HepG2 (cell line): ENCODE measurements at regions not wholly inside any gene's neighbourhood (a gene's known extent, or its start where the extent isn't known, plus 50 kb on each side); places are given as distances from the start of the nearest gene placed in this dataset.

Experiments used
- ATAC-seq: fragments of 200-7000 bp; cut with Tn5 transposase; 3 replicates; pipeline ENCODE4 v1.9.1; 2020; ENCODE audit warnings: mild to moderate bottlenecking, moderate library complexity
- BruUV-seq: library from RNA; stranded (reverse); fragments of 400-500 nt; replicated peaks from 2 replicates; lab custom pipeline; 2021; lab: Mats Ljungman, UMichigan
- CTCF ChIA-PET: fragments of 300-600 bp; formaldehyde crosslinking; extraction: SDS; loops from one replicate; lab custom pipeline; 2021; ENCODE audit warnings: low total read pairs, inconsistent platforms, low intra/inter-chr PET ratio; lab: Yijun Ruan, JAX
- POLR2A ChIA-PET: fragments of 350-600 bp; sonication (Branson Sonifier 250); formaldehyde crosslinking; loops from one replicate; lab custom pipeline; 2020; ENCODE audit warnings: antibody characterized with exemption, inconsistent platforms; lab: Yijun Ruan, JAX
- DNase-seq: peaks from one replicate; pipeline ENCODE4 v3.0.0-alpha.2; 2015; ENCODE audit warnings: low spot score
- FAIRE-seq: peaks from 3 replicates; lab custom pipeline; 2011; peaks lifted over from hg19 to GRCh38; lab: Jason Lieb, UNC
- H2AFZ ChIP-seq: one replicate; pipeline ENCODE4 v1.6.1; 2011; ENCODE audit warnings: low read length, inconsistent platforms
- H3K27ac ChIP-seq: fragments of 300-600 bp; 3 replicates; pipeline ENCODE4 v1.8.0; 2011; ENCODE audit warnings: mixed run types, mild to moderate bottlenecking, mixed read lengths, low read length, inconsistent platforms; ENCODE audit not compliant: insufficient read depth; ENCODE audit errors: extremely low read length
- H3K27me3 ChIP-seq, 2 experiments: fragments of 200-600 bp in 1 of 2; 2 replicates in 1 of 2; 3 replicates in 1 of 2; pipeline versions ENCODE4 v1.6.0 to v1.8.0; 2011; ENCODE audit warnings: low read length in 2 of 2, mild to moderate bottlenecking in 2 of 2, moderate library complexity in 2 of 2, inconsistent platforms in 1 of 2; ENCODE audit not compliant: insufficient read depth in 2 of 2, control insufficient read depth in 1 of 2
- H3K36me3 ChIP-seq, 2 experiments: fragments of 200-600 bp in 1 of 2; replicated peaks in 1 of 2; 2 replicates in 1 of 2; 3 replicates in 1 of 2; pipeline versions ENCODE4 v1.5.1 to v1.8.0; 2011; ENCODE audit warnings: low read length in 2 of 2, inconsistent platforms in 1 of 2; ENCODE audit not compliant: insufficient read depth in 2 of 2, control insufficient read depth in 1 of 2
- H3K4me1 ChIP-seq: 2 replicates; pipeline ENCODE4 v1.5.1; 2012; ENCODE audit warnings: low read length, inconsistent platforms; ENCODE audit not compliant: insufficient read depth
- H3K4me2 ChIP-seq: 2 replicates; pipeline ENCODE4 v1.6.0; 2011; ENCODE audit warnings: low read depth, low read length, inconsistent platforms
- H3K4me3 ChIP-seq, 3 experiments: fragments of 200-600 bp in 1 of 3; sonication (generic), shearing (Covaris generic) in 1 of 3; replicated peaks in 1 of 3; 2 replicates each; pipeline ENCODE4 v1.5.1; 2011 to 2016; ENCODE audit warnings: low read length in 3 of 3, inconsistent platforms in 2 of 3, low read depth in 2 of 3, mild to moderate bottlenecking in 2 of 3, control low read depth in 1 of 3, mixed read lengths in 1 of 3; ENCODE audit not compliant: insufficient read depth in 1 of 3
- H3K79me2 ChIP-seq: one replicate; pipeline ENCODE4 v1.6.1; 2011; ENCODE audit warnings: low read length, inconsistent platforms; ENCODE audit not compliant: insufficient read depth
- H3K9ac ChIP-seq: 2 replicates; pipeline ENCODE4 v1.6.0; 2011; ENCODE audit warnings: mild to moderate bottlenecking, low read depth, low read length, inconsistent platforms; ENCODE audit not compliant: insufficient read depth
- H3K9me3 ChIP-seq: 2 replicates; pipeline ENCODE4 v1.5.1; 2012; ENCODE audit warnings: mild to moderate bottlenecking, low read length
- H4K20me1 ChIP-seq: 2 replicates; pipeline ENCODE4 v1.6.0; 2011; ENCODE audit warnings: inconsistent platforms, mild to moderate bottlenecking, low read length, moderate library complexity; ENCODE audit not compliant: insufficient read depth
- ARNT ChIP-seq: fragments of 450-650 bp; IDR thresholded peaks from 2 replicates; pipeline ENCODE4 v1.6.1; 2017
- CREB3 ChIP-seq: sonication (generic); formaldehyde crosslinking; IDR thresholded peaks from 2 replicates; pipeline ENCODE4 v1.5.0; 2020; ENCODE audit warnings: missing genetic modification reagents
- DRAP1 ChIP-seq: IDR thresholded peaks from 2 replicates; pipeline ENCODE4 v1.6.1; 2016; ENCODE audit warnings: missing genetic modification reagents, missing compliant biosample characterization
- KDM1A ChIP-seq: IDR thresholded peaks from 2 replicates; pipeline ENCODE4 v1.6.1; 2016; ENCODE audit warnings: missing compliant biosample characterization
- NFIB ChIP-seq: sonication (generic); formaldehyde crosslinking; IDR thresholded peaks from 2 replicates; pipeline ENCODE4 v1.9.0; 2021; ENCODE audit warnings: missing genetic modification reagents, mild to moderate bottlenecking, borderline replicate concordance
- NR2F2 ChIP-seq: IDR thresholded peaks from 2 replicates; pipeline ENCODE4 v1.6.1; 2012; ENCODE audit warnings: low read depth, inconsistent platforms, borderline replicate concordance
- SMARCE1 ChIP-seq: fragments of 450-650 bp; IDR thresholded peaks from 2 replicates; pipeline ENCODE4 v1.6.1; 2017; ENCODE audit warnings: borderline replicate concordance
- TBP ChIP-seq: sonication (generic); formaldehyde crosslinking; IDR thresholded peaks from 2 replicates; pipeline ENCODE4 v1.5.0; 2020; ENCODE audit warnings: missing genetic modification reagents
- UBTF ChIP-seq: sonication (generic); formaldehyde crosslinking; IDR thresholded peaks from 2 replicates; pipeline ENCODE4 v1.4.0; 2020; ENCODE audit warnings: mild to moderate bottlenecking, missing genetic modification reagents
- XBP1 ChIP-seq: sonication (generic); formaldehyde crosslinking; IDR thresholded peaks from 2 replicates; pipeline ENCODE4 v1.5.0; 2020; ENCODE audit warnings: missing genetic modification reagents
- ZBTB39 ChIP-seq: sonication (generic); formaldehyde crosslinking; IDR thresholded peaks from 2 replicates; pipeline ENCODE4 v1.5.0; 2020; ENCODE audit warnings: missing genetic modification reagents
- ZMAT3 ChIP-seq: sonication (generic); formaldehyde crosslinking; conservative IDR thresholded peaks from 2 replicates; pipeline ENCODE4 v1.7.0; 2021; ENCODE audit warnings: missing genetic modification reagents
- ZMYM4 ChIP-seq: sonication (generic); formaldehyde crosslinking; IDR thresholded peaks from 2 replicates; pipeline ENCODE4 v1.8.1; 2023; ENCODE audit warnings: mild to moderate bottlenecking, missing genetic modification reagents
- ZNF280B ChIP-seq: sonication (generic); formaldehyde crosslinking; IDR thresholded peaks from 2 replicates; pipeline ENCODE4 v1.5.0; 2020; ENCODE audit warnings: missing genetic modification reagents, mild to moderate bottlenecking, borderline replicate concordance
- ZNF709 ChIP-seq: sonication (generic); formaldehyde crosslinking; IDR thresholded peaks from 2 replicates; pipeline ENCODE4 v1.5.0; 2020; ENCODE audit warnings: mild to moderate bottlenecking, missing genetic modification reagents
- WGBS: methylation state at CpG from one replicate; pipeline ENCODE4 v1.1.6; 2017; ENCODE audit warnings: low lambda C conversion rate; 5-methylcytosine and 5-hydroxymethylcytosine counted together
- in situ Hi-C: cut with HindIII; loops from 2 replicates; pipeline ENCODE4 v1.10.0; 2017; ENCODE audit warnings: low pct_unique_long_range_greater_than_20kb; ENCODE audit not compliant: extremely low pct_ligation_motif_present
- intact Hi-C: fragments of 100-400 bp; cut with micrococcal nuclease; formaldehyde crosslinking; loops from one replicate; pipeline ENCODE4 v1.10.0; 2022; ENCODE audit not compliant: unreplicated experiment

- in situ Hi-C loops = no loop called here
- 45% methylated on average over 10 of the region's 10 CpGs for WGBS
- no peaks in the 10 kb centered on the region for H3K36me3 ChIP-seq
Observed at GRCh38 chr20:60088236-60088635, 130.0 kb downstream of the CDH26 start.

More at GRCh38 chr20:60088236-60088635, 130.0 kb downstream of the CDH26 start:
- peaks cover 15% of the 10 kb centered on the region for H3K9me3 ChIP-seq
- no peaks in the 10 kb centered on the region for H4K20me1 ChIP-seq
- ChIA-PET CTCF (no interaction called here), POLR2A (no interaction called here)
- H3K27ac ChIP-seq = no peak overlapping the region
- ATAC-seq (no peak), FAIRE-seq (no peak), DNase-seq (no peak)
- H3K4me1 ChIP-seq = no peaks in the 10 kb centered on the region
- no peak overlapping the region for H2AFZ ChIP-seq
- no peaks in the 10 kb centered on the region for H3K79me2 ChIP-seq
- no peak overlapping the region for H3K9ac ChIP-seq
- BruUV-seq = no TSS peak
- H3K4me3 ChIP-seq = no peak overlapping the region
- TF ChIP-seq NR2F2 (no peak), CREB3 (no peak), UBTF (CRISPR knock-in tag) (no peak), ZMAT3 (CRISPR knock-in tag) (no peak), ZNF280B (CRISPR knock-in tag) (no peak), NFIB (CRISPR knock-in tag) (no peak), ZNF709 (CRISPR knock-in tag) (no peak), TBP (no peak), KDM1A (CRISPR knock-in tag) (no peak), SMARCE1 (no peak), ZBTB39 (no peak), XBP1 (CRISPR knock-in tag) (no peak), DRAP1 (no peak), ARNT (no peak), ZMYM4 (no peak)
- intact Hi-C loops = no loop called here
- H3K4me2 ChIP-seq = no peak overlapping the region
- H3K27me3 ChIP-seq = peaks cover 2 to 25% of the 10 kb centered on the region in 2 experiments; a peak in 2 of 5 replicates
